ENCODE measurements at regions not wholly inside any gene's neighbourhood (a gene's known extent, or its start where the extent isn't known, plus 50 kb on each side); places are given as distances from the start of the nearest gene placed in this dataset.
"Not testable (repeated sequence)": the region's sequence is repeated elsewhere in the genome, so short reads cannot be mapped to it uniquely, and the experiment has no call there.

DNA sequence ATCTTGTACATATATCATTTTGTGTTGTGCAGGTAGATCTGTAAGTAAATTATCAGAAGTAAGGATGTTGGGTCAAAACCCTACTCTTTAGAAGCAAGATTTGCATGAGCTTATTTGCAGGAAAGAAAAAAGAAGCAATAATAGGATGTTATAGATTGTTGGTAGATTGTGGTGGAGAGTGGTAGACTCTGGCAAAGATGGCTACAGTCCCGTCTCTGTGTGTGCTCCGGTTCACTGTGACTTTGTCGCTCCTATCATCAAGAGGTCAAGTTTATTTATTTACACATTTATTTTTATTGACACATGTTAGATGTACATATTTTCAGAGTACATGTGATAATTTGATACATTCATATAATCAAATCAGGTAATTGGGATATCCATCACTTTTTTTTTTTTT, 81.0 kb upstream of the NDUFV2 start:
- no peak for DNase-seq

DNA sequence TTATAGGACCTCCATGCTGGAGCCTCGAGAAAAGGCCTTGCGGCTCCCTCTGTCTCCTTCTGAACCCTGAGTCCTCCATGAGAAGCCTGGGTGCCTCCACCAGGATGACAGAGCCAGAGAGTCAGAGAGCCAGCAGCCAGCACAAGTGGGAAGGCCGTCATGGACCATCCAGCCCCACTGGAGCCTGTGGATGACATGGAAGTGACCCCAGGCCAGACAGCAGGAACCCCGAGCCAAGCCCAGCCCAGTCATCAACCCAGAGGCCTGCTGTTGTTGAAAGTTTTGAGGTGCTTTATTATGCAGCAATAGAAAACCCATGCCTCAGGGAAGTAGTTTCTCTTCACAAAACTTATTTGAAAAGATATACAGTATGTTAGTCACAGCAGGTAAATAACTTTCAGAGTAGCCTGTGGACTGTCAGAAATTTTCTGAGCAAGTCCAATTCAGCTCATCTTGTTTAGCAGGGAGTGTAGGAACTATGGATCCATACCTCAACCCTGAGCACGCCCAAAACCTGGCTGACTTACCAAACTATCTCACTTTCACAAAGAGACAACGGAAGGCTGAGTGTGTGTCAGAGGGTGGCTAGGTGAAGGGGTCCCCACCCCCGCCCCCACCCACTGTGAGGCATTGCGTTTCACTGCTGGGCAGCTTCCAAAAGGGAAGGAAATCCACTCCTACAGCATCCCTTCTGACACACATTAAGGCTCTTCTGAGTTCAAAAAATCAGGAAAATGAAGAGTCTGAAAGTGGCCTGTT, 79.9 kb upstream of the NDUFV2 start:
- DNase-seq = no peak

DNA sequence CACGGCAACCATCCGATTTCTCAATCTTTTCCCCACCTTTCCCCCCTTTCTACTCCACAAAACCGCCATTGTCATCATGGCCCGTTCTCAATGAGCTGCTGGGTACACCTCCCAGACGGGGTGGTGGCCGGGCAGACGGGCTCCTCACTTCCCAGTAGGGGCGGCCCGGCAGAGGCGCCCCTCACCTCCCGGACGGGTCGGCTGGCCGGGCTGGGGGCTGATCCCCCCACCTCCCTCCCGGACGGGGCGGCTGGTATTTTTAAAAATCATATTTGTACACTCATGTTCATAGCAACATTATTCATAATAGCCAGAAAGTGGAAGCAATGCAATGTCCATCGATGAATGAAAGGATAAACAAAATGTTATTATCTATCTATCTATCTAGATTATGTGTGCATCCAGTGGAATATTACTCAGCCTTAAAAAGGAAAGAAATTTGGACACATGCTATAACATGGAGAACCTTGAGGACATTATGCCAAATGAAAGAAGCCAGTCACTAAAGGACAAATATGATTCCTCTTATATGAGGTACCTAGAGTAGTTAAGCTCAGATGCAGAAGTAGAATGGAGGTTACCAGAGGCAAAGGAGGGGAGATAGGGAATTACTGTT, 78.4 kb upstream of the NDUFV2 start:
- not testable (repeated sequence) for DNase-seq

GRCh38 chr18:9025091-9025838, 77.2 kb upstream of the NDUFV2 start:
- no peak for DNase-seq

DNA sequence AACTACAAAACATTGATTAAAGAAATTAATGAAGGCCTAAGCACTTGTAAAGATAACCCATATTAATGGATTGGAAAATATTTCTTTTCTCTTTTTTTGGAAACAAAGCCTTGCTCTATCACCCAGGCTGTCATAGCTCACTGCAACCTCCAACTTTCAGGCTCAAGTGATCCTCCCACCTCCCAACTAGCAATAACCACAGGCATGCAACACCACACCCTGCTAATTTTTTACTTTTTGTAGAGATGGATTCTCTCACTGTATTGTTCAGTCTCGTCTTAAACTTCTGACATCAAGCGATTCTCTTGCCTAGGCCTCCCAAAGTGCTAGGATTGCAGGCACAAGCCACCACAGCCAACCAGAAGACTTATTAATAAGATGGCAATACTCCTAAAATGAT, 73.4 kb upstream of the NDUFV2 start:
- no peak for DNase-seq

DNA sequence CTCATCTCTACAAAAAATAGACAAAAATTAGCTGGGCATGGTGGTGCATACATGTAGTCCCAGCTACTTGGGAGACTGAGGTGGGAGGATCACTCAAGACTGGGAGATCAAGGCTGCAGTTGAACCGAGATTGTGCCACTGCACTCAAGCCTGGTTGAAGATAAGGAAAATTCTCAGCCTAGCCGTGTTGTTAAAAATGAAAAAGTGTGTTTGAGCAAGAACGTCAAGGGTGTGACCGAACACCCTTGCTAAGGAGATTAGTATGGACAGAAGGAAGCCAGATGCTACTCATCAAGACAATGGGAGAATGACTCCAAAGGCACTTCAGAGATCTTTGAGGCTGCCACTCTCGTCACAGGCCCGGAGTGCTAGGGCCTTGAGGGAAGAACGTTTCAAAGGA, 70.0 kb upstream of the NDUFV2 start:
- DNase-seq = no peak

- DNase-seq = no peak
These were observed 64.1 kb upstream of the NDUFV2 start for GRCh38 chr18:9038277-9038871.

DNA sequence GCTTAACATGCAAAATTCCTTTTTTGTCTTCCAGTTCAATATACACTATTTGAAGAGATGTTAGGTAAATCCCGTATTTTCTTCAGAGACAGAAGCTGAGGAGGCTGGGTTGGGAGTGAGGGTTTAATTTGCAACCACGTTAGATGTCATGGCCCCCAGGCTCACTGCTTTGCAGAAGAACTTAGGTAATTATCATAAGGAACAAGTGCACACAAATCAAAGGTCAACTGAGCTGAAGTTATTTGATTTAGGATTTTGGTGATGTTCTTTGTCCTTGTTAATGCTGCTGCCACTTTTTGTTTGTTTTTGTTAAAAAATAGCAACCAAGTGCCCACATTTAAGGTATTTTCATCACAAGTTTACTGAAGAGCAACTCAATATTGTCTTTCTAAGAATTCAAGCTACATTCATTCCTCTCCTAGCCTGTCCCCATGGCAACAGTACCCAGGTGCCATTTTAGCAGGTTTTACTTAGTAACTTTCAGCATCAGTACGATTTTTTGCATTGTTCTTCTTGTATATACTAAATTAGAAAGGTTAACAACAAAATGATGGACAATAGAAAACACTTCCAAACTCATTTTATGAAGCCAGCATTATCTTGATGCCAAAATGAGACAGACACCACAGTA, 62.9 kb upstream of the NDUFV2 start:
- DNase-seq = no peak

- DNase-seq = no peak
These were observed 59.6 kb upstream of the NDUFV2 start for GRCh38 chr18:9042766-9043481.

DNA sequence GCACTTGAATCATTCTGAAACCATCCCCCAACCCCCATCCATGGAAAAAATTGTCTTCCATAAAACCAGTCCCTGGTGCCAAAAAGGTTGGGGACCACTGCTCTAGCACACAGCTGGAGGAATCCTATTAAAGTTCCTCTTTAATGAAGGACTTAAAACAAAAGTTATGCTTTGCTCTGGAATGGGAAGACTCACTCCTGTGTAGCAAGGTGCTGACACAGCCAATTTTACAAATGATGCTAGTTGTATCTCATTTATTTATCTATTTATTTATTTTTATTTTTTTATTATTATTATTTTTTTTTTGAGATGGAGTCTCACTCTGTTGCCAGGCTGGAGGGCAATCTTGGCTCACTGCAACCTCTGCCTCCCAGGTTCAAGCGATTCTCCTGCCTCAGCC, 58.9 kb upstream of the NDUFV2 start:
- DNase-seq = no peak

DNA sequence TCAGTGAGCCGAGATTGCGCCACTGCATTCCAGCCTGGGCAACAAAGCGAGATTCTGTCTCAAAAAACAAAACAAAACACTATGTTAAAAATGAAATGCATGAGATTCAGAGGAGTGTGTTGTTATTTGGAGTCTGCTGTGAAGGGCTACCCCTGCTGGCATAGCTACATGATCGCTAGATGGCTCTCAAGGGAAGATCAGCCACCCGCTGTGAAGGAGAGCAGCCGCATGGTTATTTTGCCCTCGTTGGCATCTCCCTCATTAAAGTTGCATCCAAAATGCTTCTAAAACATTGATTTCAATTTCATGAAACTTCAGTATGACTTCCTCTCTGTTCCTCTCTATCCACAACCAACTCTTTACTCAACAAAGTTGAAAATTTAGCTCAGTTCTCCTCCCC, 54.8 kb upstream of the NDUFV2 start:
- DNase-seq = no peak

- no peak for DNase-seq
These were observed 54.3 kb upstream of the NDUFV2 start for GRCh38 chr18:9048236-9048635.

- DNase-seq = no peak
These were observed 53.5 kb upstream of the NDUFV2 start for GRCh38 chr18:9048808-9049494.

DNA sequence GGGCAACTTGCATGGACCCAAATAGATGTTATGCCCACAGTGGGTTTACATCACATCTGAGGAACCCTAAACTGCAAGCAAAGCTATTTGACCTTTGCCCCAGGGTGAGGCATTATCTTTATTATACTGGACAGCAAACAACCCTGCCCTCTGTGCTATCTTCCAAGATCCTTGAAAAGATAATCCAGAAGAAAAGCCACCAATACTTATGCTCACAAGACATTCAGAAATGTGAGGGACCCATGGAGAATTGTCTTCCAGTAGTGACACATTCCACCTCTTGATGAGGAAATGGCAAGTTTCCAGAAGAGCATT, 53.0 kb upstream of the NDUFV2 start:
- no peak for DNase-seq

GRCh38 chr18:9050628-9051284, 51.7 kb upstream of the NDUFV2 start:
- not testable (repeated sequence) for DNase-seq
